ENCODE measurements at regions not wholly inside any gene's neighbourhood (a gene's known extent, or its start where the extent isn't known, plus 50 kb on each side); places are given as distances from the start of the nearest gene placed in this dataset.

DNA sequence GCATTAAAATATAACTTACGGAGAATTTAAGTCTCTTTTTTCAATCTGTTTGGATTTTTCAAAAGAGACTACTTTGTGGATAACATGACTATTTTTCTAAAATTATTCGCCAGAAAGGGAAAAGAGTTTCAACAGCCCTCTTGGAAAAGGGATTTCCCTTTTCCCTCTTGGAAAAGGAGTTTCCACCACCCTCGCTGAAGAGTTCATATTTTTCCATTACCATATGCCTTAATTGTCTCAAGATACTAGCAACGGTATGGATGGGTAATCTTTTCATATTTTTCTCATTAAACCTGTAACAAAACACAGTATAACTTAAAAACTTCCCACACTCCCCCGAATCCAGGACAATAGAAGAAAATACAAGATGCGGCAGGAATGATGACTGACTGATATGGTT, 66.1 kb upstream of the SPATA12 start:
- TF ChIP-seq, protein P1, sequence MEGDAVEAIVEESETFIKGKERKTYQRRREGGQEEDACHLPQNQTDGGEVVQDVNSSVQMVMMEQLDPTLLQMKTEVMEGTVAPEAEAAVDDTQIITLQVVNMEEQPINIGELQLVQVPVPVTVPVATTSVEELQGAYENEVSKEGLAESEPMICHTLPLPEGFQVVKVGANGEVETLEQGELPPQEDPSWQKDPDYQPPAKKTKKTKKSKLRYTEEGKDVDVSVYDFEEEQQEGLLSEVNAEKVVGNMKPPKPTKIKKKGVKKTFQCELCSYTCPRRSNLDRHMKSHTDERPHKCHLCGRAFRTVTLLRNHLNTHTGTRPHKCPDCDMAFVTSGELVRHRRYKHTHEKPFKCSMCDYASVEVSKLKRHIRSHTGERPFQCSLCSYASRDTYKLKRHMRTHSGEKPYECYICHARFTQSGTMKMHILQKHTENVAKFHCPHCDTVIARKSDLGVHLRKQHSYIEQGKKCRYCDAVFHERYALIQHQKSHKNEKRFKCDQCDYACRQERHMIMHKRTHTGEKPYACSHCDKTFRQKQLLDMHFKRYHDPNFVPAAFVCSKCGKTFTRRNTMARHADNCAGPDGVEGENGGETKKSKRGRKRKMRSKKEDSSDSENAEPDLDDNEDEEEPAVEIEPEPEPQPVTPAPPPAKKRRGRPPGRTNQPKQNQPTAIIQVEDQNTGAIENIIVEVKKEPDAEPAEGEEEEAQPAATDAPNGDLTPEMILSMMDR (IDR thresholded peaks at IDR 0.05 in 2 of 3, conservative IDR thresholded peaks at IDR 0.05 in 1 of 3; ENCODE audit: borderline replicate concordance in 1 of 3, insufficient read depth in 1 of 3, low read depth in 2 of 3, low read length in 2 of 3), result no peak
- TF ChIP-seq CEBPB (IDR thresholded peaks at IDR 0.05; ENCODE audit: low read depth) (no peak), ZFX (IDR thresholded peaks at IDR 0.05) (no peak), EZH2 (IDR thresholded peaks at IDR 0.05) (no peak), ZNF274 (IDR thresholded peaks at IDR 0.05; ENCODE audit: low read depth, low read length) (no peak), POLR2AphosphoS5 (IDR thresholded peaks at IDR 0.05; ENCODE audit: low read depth, low read length) (no peak), RAD21 (IDR thresholded peaks at IDR 0.05; ENCODE audit: low read depth) (no peak), EGR1 (IDR thresholded peaks at IDR 0.05; ENCODE audit: low read depth) (no peak), YY1 (IDR thresholded peaks at IDR 0.05; ENCODE audit: extremely low read depth, insufficient replicate concordance, low read depth, low read length) (no peak)
- TF ChIP-seq, protein P2, sequence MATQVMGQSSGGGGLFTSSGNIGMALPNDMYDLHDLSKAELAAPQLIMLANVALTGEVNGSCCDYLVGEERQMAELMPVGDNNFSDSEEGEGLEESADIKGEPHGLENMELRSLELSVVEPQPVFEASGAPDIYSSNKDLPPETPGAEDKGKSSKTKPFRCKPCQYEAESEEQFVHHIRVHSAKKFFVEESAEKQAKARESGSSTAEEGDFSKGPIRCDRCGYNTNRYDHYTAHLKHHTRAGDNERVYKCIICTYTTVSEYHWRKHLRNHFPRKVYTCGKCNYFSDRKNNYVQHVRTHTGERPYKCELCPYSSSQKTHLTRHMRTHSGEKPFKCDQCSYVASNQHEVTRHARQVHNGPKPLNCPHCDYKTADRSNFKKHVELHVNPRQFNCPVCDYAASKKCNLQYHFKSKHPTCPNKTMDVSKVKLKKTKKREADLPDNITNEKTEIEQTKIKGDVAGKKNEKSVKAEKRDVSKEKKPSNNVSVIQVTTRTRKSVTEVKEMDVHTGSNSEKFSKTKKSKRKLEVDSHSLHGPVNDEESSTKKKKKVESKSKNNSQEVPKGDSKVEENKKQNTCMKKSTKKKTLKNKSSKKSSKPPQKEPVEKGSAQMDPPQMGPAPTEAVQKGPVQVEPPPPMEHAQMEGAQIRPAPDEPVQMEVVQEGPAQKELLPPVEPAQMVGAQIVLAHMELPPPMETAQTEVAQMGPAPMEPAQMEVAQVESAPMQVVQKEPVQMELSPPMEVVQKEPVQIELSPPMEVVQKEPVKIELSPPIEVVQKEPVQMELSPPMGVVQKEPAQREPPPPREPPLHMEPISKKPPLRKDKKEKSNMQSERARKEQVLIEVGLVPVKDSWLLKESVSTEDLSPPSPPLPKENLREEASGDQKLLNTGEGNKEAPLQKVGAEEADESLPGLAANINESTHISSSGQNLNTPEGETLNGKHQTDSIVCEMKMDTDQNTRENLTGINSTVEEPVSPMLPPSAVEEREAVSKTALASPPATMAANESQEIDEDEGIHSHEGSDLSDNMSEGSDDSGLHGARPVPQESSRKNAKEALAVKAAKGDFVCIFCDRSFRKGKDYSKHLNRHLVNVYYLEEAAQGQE (IDR thresholded peaks at IDR 0.05; ENCODE audit: low read depth), result no peak

All from HCT116 (cell line).